H54 (cell line): ENCODE measurements at regions not wholly inside any gene's neighbourhood (a gene's known extent, or its start where the extent isn't known, plus 50 kb on each side); places are given as distances from the start of the nearest gene placed in this dataset.
A peak's percentile ranks its signal among the peaks of the same experiment; 100 is the strongest.
"Not testable (repeated sequence)": the region's sequence is repeated elsewhere in the genome, so short reads cannot be mapped to it uniquely, and the experiment has no call there.

Experiments used
- DNase-seq: peaks from one replicate; pipeline ENCODE4 v3.0.0; 2011; ENCODE audit warnings: low spot score, mixed read lengths; ENCODE audit not compliant: insufficient read length
- FAIRE-seq: peaks from 3 replicates; lab custom pipeline; 2011; peaks lifted over from hg19 to GRCh38; lab: Jason Lieb, UNC
- POLR2A ChIP-seq: IDR thresholded peaks from 2 replicates; pipeline ENCODE4 v1.6.1; 2011; ENCODE audit warnings: low read depth, mild to moderate bottlenecking, low read length

- DNase-seq (no peak), FAIRE-seq (no peak)
- TF ChIP-seq POLR2A, result no peak
These were observed 183.3 kb upstream of the ELAVL2 start for GRCh38 chr9:24009322-24009721.

GRCh38 chr9:24007185-24007584 lies 181.1 kb upstream of the ELAVL2 start:
- no peak for TF ChIP-seq POLR2A
- no peak for DNase-seq
- no peak for FAIRE-seq

- DNase-seq, FAIRE-seq: not testable (repeated sequence)
These were observed 165.8 kb upstream of the ELAVL2 start for GRCh38 chr9:23991874-23992273.

- DNase-seq (no peak), FAIRE-seq (no peak)
- no peak for TF ChIP-seq POLR2A
These were observed 153.5 kb upstream of the ELAVL2 start for GRCh38 chr9:23979491-23979890.

- FAIRE-seq (no peak), DNase-seq (no peak)
- no peak for TF ChIP-seq POLR2A
These were observed 136.1 kb upstream of the ELAVL2 start for GRCh38 chr9:23962101-23962500.

GRCh38 chr9:23945897-23946296 lies 119.9 kb upstream of the ELAVL2 start:
- DNase-seq, result no peak
- no peak for FAIRE-seq
- TF ChIP-seq POLR2A, result no peak

GRCh38 chr9:23941051-23941450 lies 115.0 kb upstream of the ELAVL2 start:
- TF ChIP-seq POLR2A, result no peak
- DNase-seq, result no peak
- FAIRE-seq, result no peak

GRCh38 chr9:23938908-23939307 lies 112.9 kb upstream of the ELAVL2 start:
- no peak for TF ChIP-seq POLR2A
- no peak for DNase-seq
- FAIRE-seq, result no peak

GRCh38 chr9:23934291-23934906 lies 108.4 kb upstream of the ELAVL2 start:
- TF ChIP-seq POLR2A, result no peak
- DNase-seq, result no peak
- FAIRE-seq, result peak; percentile 20

- TF ChIP-seq POLR2A, result no peak
- no peak for FAIRE-seq
- no peak for DNase-seq
These were observed 107.3 kb upstream of the ELAVL2 start for GRCh38 chr9:23933348-23933747.

- no peak for TF ChIP-seq POLR2A
- FAIRE-seq (no peak), DNase-seq (no peak)
These were observed 100.3 kb upstream of the ELAVL2 start for GRCh38 chr9:23926368-23926767.

GRCh38 chr9:23914431-23915003 lies 88.5 kb upstream of the ELAVL2 start:
- no peak for FAIRE-seq
- TF ChIP-seq POLR2A, result no peak
- no peak for DNase-seq

- no peak for TF ChIP-seq POLR2A
- FAIRE-seq, result no peak
- no peak for DNase-seq
These were observed 81.3 kb upstream of the ELAVL2 start for GRCh38 chr9:23907343-23907742.

GRCh38 chr9:23887781-23888180 lies 61.7 kb upstream of the ELAVL2 start:
- no peak for FAIRE-seq
- no peak for DNase-seq

More at GRCh38 chr9:23887781-23888180, 61.7 kb upstream of the ELAVL2 start:
- TF ChIP-seq POLR2A, result no peak
